Lower leg skin (tissue), 4 donors: ENCODE measurements at regions not wholly inside any gene's neighbourhood (a gene's known extent, or its start where the extent isn't known, plus 50 kb on each side); places are given as distances from the start of the nearest gene placed in this dataset.

ENCODE experiments used
- DNase-seq, 2 donors: peaks; one replicate each; pipeline ENCODE4 v3.0.0-alpha.2; 2019; ENCODE audit warnings: low spot score in 2 of 2
- H3K4me3 ChIP-seq: fragments of 200-600 bp; sonication (generic); 2 replicates; pipeline ENCODE4 v1.5.1; 2017; ENCODE audit warnings: mild to moderate bottlenecking, low read depth; ENCODE audit not compliant: poor library complexity, severe bottlenecking
- POLR2A ChIP-seq, 2 donors: fragments of 450-650 bp; IDR thresholded peaks; one replicate each; pipeline ENCODE4 v1.6.1; 2016 to 2017; ENCODE audit warnings: antibody characterized with exemption in 2 of 2, mild to moderate bottlenecking in 1 of 2, moderate library complexity in 1 of 2
- WGBS, 2 donors: methylation state at CpG; one replicate each; pipeline ENCODE4 v1.1.5; 2018; 5-methylcytosine and 5-hydroxymethylcytosine counted together
- intact Hi-C: fragments of 100-400 bp; cut with DNase I; formaldehyde crosslinking; loops from one replicate; pipeline ENCODE4 v1.15.0; 2023; ENCODE audit warnings: low total_unique reads
- TF ChIP-seq, protein P1 (sequence below), 3 donors: fragments of 450-650 bp; IDR thresholded peaks; one replicate each; pipeline ENCODE4 v1.5.1; 2016; ENCODE audit warnings: antibody characterized with exemption in 3 of 3, mild to moderate bottlenecking in 3 of 3, moderate library complexity in 2 of 3

DNA sequence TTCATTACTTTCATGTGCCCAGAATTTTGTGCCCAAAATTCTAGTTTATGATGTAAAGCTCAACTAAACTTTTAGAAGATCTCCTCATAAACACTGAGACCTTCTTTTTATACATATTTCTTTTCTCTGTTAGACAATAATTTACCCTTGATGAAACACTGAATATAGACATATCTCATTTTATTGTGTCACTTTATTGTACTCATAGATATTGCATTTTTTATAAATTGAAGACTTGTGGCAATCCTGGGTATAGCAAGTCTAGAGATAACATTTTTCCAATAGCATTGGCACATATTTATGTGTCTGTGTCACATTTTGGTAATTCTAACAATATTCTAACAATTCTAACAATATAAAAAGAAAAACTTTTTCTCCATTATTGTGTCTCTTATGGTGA, 74.9 kb upstream of the POU3F2 start:
- H3K4me3 ChIP-seq: no peak overlapping the region
- no peak for DNase-seq
- intact Hi-C loops: no loop called here
- no peak for TF ChIP-seq POLR2A (IDR thresholded peaks at IDR 0.05)
- TF ChIP-seq, protein P1, sequence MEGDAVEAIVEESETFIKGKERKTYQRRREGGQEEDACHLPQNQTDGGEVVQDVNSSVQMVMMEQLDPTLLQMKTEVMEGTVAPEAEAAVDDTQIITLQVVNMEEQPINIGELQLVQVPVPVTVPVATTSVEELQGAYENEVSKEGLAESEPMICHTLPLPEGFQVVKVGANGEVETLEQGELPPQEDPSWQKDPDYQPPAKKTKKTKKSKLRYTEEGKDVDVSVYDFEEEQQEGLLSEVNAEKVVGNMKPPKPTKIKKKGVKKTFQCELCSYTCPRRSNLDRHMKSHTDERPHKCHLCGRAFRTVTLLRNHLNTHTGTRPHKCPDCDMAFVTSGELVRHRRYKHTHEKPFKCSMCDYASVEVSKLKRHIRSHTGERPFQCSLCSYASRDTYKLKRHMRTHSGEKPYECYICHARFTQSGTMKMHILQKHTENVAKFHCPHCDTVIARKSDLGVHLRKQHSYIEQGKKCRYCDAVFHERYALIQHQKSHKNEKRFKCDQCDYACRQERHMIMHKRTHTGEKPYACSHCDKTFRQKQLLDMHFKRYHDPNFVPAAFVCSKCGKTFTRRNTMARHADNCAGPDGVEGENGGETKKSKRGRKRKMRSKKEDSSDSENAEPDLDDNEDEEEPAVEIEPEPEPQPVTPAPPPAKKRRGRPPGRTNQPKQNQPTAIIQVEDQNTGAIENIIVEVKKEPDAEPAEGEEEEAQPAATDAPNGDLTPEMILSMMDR (IDR thresholded peaks at IDR 0.05): no peak

DNA sequence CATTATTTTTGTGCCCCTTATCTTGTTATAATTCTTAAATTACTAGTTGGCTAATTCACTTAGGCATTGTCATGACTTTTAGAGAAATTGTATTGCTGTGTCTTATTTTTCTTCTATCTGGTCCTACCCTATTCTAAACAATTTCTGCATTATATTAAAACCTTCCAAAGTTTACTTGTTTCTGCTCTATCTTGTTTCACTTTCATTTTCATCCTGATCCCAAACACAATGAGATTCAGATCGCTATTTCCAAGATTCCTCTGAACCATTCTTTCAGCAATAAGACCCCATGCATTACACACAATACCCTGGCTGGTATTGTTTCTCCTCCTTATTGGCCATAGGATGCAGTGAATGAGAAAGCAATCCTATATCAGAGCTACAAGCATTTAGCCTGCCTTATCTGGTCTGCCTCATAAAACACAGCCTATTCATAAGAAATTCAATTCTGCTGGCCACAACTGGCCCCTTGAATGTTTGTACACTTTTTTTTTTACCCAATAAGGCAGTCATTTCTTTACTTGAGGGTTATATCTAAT, 69.9 kb upstream of the POU3F2 start:
- DNase-seq: no peak
- H3K4me3 ChIP-seq: no peak overlapping the region
- TF ChIP-seq, protein P1 (IDR thresholded peaks at IDR 0.05): no peak
- no peak for TF ChIP-seq POLR2A (IDR thresholded peaks at IDR 0.05)
- intact Hi-C loops: no loop called here
- 74 to 76% methylated on average over 1 of the region's 1 CpG for WGBS, 2 donors

DNA sequence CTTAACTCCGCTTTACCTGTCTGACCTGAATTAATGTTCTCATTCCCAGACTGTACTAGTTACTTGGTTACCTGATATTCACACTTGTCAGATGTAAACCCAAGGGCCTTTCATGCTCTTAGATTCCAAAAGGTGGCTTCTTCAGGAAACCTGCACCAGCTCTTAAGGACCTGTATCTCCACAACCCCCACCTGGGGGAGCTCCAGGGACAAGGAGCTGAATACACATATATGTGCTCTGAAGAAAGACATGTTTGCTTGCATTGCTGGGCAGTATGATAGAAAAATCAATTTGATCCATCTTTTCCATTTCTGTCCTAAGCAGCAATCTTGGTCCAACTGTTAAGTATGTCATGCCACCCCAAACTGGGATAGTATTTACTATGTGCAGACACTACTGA, 64.8 kb upstream of the POU3F2 start:
- DNase-seq: no peak
- TF ChIP-seq POLR2A (IDR thresholded peaks at IDR 0.05): no peak
- TF ChIP-seq, protein P1 (IDR thresholded peaks at IDR 0.05): no peak
- intact Hi-C loops: no loop called here
- H3K4me3 ChIP-seq: no peak overlapping the region
- 79 to 95% methylated on average over 1 of the region's 1 CpG for WGBS, 2 donors

DNA sequence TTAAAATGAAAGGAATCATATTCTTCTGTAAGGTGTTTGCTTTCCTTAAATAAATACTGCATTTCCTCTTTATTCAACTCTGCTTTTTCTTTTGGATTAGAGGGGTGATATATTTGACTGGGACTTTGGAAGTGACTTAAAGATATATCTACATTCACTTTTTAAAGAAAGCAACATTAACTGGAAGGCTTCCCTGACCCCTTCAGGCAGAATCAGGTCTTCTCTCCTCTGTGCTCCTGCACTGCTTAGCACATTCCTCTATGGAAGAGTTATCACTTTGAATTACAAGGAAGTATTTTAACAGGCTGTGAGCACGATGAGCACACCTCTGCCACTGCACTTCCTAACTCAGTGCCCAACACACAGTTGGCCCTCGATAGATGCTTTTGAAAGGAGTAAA, 59.2 kb upstream of the POU3F2 start:
- no peak overlapping the region for H3K4me3 ChIP-seq
- no peak for DNase-seq
- intact Hi-C loops: no loop called here
- WGBS, 2 donors: 19 to 27% methylated on average over 2 of the region's 2 CpGs
- no peak for TF ChIP-seq POLR2A (IDR thresholded peaks at IDR 0.05)
- TF ChIP-seq, protein P1 (IDR thresholded peaks at IDR 0.05): no peak

DNA sequence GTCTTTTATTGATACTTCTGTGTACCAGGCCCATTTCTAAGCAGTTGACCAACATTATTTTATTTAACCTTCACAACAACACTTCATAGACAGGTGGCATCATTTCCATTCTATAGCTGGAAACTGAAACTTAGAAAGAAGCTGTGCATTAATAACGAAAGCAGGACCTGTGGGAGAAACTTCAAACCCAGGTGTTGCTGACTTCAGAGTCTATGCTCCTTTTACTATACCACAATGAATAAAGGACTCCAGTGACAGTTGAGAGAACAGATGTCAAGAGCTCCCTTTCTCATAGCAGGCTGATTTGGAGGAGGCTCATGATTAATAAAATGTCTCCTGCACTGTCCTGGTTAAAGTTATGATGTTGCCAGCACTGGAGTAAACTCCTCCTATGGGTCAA, 56.6 kb upstream of the POU3F2 start:
- TF ChIP-seq POLR2A (IDR thresholded peaks at IDR 0.05): no peak
- TF ChIP-seq, protein P1 (IDR thresholded peaks at IDR 0.05): no peak
- no peak for DNase-seq
- intact Hi-C loops: no loop called here
- H3K4me3 ChIP-seq: no peak overlapping the region
- 66 to 78% methylated on average over 1 of the region's 1 CpG for WGBS, 2 donors

DNA sequence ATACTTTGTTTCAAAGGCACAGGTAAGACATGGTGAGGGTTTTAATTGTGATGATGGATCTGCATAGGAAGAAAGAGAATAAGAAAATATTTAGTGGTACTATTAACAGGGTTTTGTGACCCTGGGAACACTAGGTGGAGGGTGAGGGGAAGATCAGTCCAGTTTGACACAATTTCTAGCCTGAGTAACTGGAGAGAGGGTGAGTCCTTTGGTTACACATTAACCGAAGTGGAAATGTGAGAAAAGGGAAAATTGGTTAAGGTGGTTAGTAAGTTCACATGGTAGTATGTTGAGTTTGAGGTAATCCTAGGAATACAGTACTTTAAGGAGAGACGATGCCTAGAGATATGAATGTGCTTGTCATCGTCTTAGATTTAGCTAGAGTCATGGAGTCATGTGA, 54.8 kb upstream of the POU3F2 start:
- no peak overlapping the region for H3K4me3 ChIP-seq
- WGBS, 2 donors: 86 to 87% methylated on average over 3 of the region's 3 CpGs
- intact Hi-C loops: loop anchor here (1.0 kb wide), 1 partner anchor 34 kb away; no protein-coding TSS in a partner anchor
- DNase-seq: no peak
- TF ChIP-seq, protein P1 (IDR thresholded peaks at IDR 0.05): no peak
- no peak for TF ChIP-seq POLR2A (IDR thresholded peaks at IDR 0.05)
